HL-60 (cell line): ENCODE measurements at regions not wholly inside any gene's neighbourhood (a gene's known extent, or its start where the extent isn't known, plus 50 kb on each side); places are given as distances from the start of the nearest gene placed in this dataset.

Experiments
- CTCF ChIP-seq: IDR thresholded peaks from one replicate; pipeline ENCODE4 v1.5.1; 2011; ENCODE audit warnings: low read length, control low read depth, inconsistent platforms; ENCODE audit not compliant: insufficient read depth
- REST ChIP-seq: IDR thresholded peaks from 2 replicates; pipeline ENCODE4 v1.6.1; 2012; ENCODE audit warnings: low read depth; ENCODE audit not compliant: insufficient replicate concordance

GRCh38 chr13:95357875-95358274, 56.6 kb upstream of the ABCC4 start:
- no peak for TF ChIP-seq CTCF
- no peak for TF ChIP-seq REST
